Bronchial epithelial cell (primary cell): ENCODE measurements at regions not wholly inside any gene's neighbourhood (a gene's known extent, or its start where the extent isn't known, plus 50 kb on each side); places are given as distances from the start of the nearest gene placed in this dataset.

Experiments
- DNase-seq: peaks from one replicate; pipeline ENCODE4 v3.0.0-alpha.2; 2010; ENCODE audit warnings: low read depth
- FAIRE-seq: peaks from 2 replicates; lab custom pipeline; 2011; peaks lifted over from hg19 to GRCh38; lab: Jason Lieb, UNC
- H3K27me3 ChIP-seq: 2 replicates; pipeline ENCODE4 v1.5.1; 2011; ENCODE audit warnings: low read length; ENCODE audit not compliant: control insufficient read depth, insufficient read depth
- H3K36me3 ChIP-seq: 2 replicates; pipeline ENCODE4 v1.5.1; 2011; ENCODE audit warnings: low read length; ENCODE audit not compliant: control insufficient read depth, insufficient read depth
- H3K4me3 ChIP-seq: 2 replicates; pipeline ENCODE4 v1.5.1; 2011; ENCODE audit warnings: mild to moderate bottlenecking, low read depth, low read length, control low read depth
- TF ChIP-seq, protein P1 (sequence below): IDR thresholded peaks from 2 replicates; pipeline ENCODE4 v1.5.1; 2011; ENCODE audit warnings: mild to moderate bottlenecking, moderate library complexity, low read length, control low read depth, inconsistent platforms; ENCODE audit not compliant: insufficient read depth, severe bottlenecking

DNA sequence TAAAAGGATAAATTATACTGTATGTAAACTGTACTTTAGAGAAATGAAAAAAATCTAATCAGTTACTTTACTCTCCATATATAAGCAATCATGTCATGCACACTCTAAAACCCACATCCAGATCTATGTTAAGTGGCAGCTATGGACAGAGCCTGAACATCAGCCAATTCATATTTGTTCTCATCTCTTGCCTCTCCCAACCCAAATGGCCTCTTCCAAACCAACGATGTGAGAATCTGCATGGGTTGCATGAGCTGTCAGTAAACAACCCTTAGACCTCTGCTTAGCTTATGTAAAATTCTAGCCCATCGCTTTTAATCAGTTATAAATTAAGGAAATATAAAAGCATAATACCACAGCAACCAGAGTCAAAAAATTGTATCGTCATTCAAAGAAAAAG lies 288.7 kb upstream of the INTU start:
- TF ChIP-seq, protein P1, sequence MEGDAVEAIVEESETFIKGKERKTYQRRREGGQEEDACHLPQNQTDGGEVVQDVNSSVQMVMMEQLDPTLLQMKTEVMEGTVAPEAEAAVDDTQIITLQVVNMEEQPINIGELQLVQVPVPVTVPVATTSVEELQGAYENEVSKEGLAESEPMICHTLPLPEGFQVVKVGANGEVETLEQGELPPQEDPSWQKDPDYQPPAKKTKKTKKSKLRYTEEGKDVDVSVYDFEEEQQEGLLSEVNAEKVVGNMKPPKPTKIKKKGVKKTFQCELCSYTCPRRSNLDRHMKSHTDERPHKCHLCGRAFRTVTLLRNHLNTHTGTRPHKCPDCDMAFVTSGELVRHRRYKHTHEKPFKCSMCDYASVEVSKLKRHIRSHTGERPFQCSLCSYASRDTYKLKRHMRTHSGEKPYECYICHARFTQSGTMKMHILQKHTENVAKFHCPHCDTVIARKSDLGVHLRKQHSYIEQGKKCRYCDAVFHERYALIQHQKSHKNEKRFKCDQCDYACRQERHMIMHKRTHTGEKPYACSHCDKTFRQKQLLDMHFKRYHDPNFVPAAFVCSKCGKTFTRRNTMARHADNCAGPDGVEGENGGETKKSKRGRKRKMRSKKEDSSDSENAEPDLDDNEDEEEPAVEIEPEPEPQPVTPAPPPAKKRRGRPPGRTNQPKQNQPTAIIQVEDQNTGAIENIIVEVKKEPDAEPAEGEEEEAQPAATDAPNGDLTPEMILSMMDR = no peak
- Histone ChIP-seq H3K27me3 (no peaks in the 10 kb centered on the region), H3K4me3 (no peak overlapping the region), H3K36me3 (no peaks in the 10 kb centered on the region)
- DNase-seq = no peak
- no peak for FAIRE-seq

DNA sequence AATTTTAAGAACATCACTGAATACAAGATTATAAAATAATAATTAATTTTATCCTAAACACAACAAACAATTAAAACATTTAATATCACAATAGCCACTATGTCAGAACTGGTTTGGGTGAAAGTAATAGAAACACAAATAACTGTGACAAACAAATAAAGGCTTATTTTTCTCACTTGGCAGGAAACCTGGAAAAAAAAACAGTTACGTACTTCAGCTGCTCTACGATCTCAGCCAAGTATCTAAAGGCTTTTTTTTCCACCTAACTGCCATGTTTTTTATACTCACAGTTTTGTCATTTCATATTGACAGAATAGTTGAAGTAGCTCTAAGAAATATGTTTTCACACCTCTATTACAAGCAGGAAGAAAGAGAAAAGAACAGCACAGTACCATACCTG lies 284.8 kb upstream of the INTU start:
- Histone ChIP-seq H3K36me3 (no peaks in the 10 kb centered on the region), H3K27me3 (no peaks in the 10 kb centered on the region), H3K4me3 (no peak overlapping the region)
- TF ChIP-seq, protein P1 = no peak
- DNase-seq (no peak), FAIRE-seq (no peak)

DNA sequence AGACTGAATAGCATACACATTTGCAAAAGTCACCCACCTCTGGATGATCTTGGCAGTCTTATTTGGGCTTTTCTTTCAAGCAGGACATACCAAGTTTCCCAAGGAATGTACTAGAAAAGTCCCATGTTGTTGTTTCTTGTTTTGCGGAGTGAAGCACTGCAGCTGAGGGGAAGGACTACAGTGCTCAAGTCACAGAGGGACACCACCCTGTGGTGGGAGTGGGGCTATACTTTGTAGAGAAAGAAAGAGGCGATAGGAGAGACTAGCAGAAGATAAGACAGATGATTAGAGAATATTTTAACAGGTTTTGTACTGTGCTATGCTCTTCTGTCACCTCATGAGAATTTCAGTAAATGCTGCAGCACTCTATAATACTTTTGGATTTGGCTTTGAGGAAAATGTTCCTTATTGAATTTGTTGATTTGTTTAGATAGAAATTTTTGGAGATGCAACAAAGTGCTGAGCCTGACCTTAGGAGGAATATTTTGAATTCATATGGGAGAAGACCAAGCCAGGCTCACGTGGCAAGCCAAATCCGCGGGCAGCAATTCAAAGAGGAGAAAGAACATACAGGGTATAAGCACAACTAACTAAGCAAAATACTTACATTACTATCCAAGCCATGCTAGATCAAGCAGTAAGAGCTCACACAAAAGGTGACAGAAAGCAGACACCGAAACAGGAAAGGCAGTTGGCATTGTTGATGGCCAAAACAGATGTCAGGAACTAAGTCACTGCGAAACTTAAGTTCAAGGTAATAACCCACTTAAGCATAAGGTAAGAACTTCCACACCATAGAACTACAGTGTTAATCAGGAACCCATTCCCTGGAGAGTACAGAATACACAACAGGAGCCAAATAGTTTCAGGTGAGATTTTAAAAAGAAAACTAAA lies 280.3 kb upstream of the INTU start:
- no peak overlapping the region for H3K4me3 ChIP-seq
- TF ChIP-seq, protein P1 = no peak
- peak; percentile 43 for FAIRE-seq
- no peaks in the 10 kb centered on the region for H3K36me3 ChIP-seq
- H3K27me3 ChIP-seq = no peaks in the 10 kb centered on the region
- DNase-seq = no peak

DNA sequence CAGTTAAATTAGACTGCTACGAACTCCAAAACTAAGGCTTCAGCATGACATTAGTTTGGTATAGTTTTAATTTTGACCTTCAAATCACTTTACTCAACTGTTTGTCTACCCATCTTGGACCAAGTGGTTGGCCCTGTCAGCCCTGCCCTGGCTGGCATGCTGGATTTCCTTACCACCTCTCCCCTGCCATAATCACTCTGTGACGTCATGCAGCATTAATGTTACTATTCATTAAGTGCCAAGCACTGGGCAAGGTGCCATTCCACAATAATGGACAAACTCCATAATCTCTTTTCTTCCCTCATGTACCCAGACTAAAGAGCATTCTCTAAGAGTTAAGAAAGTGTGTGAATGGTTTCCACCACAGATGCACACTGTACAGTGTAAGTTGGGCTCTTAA lies 277.0 kb upstream of the INTU start:
- no peak for DNase-seq
- TF ChIP-seq, protein P1 = no peak
- no peaks in the 10 kb centered on the region for H3K36me3 ChIP-seq
- no peaks in the 10 kb centered on the region for H3K27me3 ChIP-seq
- H3K4me3 ChIP-seq = no peak overlapping the region
- FAIRE-seq = no peak

DNA sequence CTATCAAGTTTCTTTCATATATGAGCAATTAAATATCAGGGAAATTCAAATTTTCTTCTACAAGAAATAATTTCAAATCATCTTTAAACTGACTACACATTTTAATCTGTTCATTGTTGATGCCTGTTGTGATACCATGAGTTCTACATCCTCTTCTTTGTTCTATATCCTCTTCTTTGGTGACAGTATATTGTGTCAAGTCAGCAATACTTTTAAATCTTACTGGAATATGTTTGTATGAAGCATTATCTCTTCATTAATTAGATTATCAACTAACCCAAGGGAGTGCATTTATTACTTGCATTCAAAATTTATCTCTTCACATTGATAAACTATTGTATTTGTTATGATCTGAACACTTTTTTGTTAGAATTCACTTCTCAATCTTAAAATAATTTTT lies 275.0 kb upstream of the INTU start:
- TF ChIP-seq, protein P1 = no peak
- no peaks in the 10 kb centered on the region for H3K27me3 ChIP-seq
- H3K4me3 ChIP-seq = no peak overlapping the region
- FAIRE-seq = no peak
- DNase-seq = no peak
- no peaks in the 10 kb centered on the region for H3K36me3 ChIP-seq
